Thyroid gland (tissue), 4 donors: ENCODE measurements at regions not wholly inside any gene's neighbourhood (a gene's known extent, or its start where the extent isn't known, plus 50 kb on each side); places are given as distances from the start of the nearest gene placed in this dataset.

Experiments used
- POLR2A ChIP-seq, 2 donors: fragments of 450-650 bp; IDR thresholded peaks; one replicate each; pipeline ENCODE4 v1.6.1; 2017; ENCODE audit warnings: antibody characterized with exemption in 2 of 2, mild to moderate bottlenecking in 2 of 2, moderate library complexity in 1 of 2
- TF ChIP-seq, protein P1 (sequence below), 6 experiments: fragments of 200-600 bp in 3 of 6; fragments of 450-650 bp in 3 of 6; sonication (generic) in 3 of 6; IDR thresholded peaks; one replicate each; pipeline ENCODE4 v1.5.1; 2016 to 2019; ENCODE audit warnings: antibody characterized with exemption in 6 of 6, mild to moderate bottlenecking in 2 of 6, inconsistent platforms in 1 of 6, moderate library complexity in 1 of 6

- TF ChIP-seq, protein P1, sequence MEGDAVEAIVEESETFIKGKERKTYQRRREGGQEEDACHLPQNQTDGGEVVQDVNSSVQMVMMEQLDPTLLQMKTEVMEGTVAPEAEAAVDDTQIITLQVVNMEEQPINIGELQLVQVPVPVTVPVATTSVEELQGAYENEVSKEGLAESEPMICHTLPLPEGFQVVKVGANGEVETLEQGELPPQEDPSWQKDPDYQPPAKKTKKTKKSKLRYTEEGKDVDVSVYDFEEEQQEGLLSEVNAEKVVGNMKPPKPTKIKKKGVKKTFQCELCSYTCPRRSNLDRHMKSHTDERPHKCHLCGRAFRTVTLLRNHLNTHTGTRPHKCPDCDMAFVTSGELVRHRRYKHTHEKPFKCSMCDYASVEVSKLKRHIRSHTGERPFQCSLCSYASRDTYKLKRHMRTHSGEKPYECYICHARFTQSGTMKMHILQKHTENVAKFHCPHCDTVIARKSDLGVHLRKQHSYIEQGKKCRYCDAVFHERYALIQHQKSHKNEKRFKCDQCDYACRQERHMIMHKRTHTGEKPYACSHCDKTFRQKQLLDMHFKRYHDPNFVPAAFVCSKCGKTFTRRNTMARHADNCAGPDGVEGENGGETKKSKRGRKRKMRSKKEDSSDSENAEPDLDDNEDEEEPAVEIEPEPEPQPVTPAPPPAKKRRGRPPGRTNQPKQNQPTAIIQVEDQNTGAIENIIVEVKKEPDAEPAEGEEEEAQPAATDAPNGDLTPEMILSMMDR (IDR thresholded peaks at IDR 0.05): no peak
- no peak for TF ChIP-seq POLR2A (IDR thresholded peaks at IDR 0.05)
Measured at GRCh38 chr1:80047791-80048190, 1041.3 kb upstream of the ADGRL4 start.
